T-cell (primary cell): ENCODE measurements at regions not wholly inside any gene's neighbourhood (a gene's known extent, or its start where the extent isn't known, plus 50 kb on each side); places are given as distances from the start of the nearest gene placed in this dataset.
A peak's percentile ranks its signal among the peaks of the same experiment; 100 is the strongest.
"Not testable (repeated sequence)": the region's sequence is repeated elsewhere in the genome, so short reads cannot be mapped to it uniquely, and the experiment has no call there.

Source experiments
- ATAC-seq, 4 experiments: fragments of 200-7000 bp in 3 of 4; fragments of 150-1000 bp in 1 of 4; cut with Tn5 transposase; replicated peaks in 1 of 4; 1 replicate in 3 of 4; 2 replicates in 1 of 4; pipeline ENCODE4 v1.10.0; 2021; ENCODE audit warnings: moderate library complexity in 3 of 4, mild to moderate bottlenecking in 2 of 4, moderate number of reproducible peaks in 1 of 4
- CTCF ChIA-PET, 2 donors: fragments of 300-600 bp; sonication (Branson Sonifier 250); formaldehyde crosslinking; loops; one replicate each; lab custom pipeline; 2022; ENCODE audit warnings: antibody characterized with exemption in 2 of 2; lab: Charles Lee
- POLR2A ChIA-PET, 2 donors: fragments of 300-600 bp; sonication (Branson Sonifier 250); formaldehyde crosslinking; loops; one replicate each; lab custom pipeline; 2022; ENCODE audit warnings: antibody characterized with exemption in 2 of 2; lab: Charles Lee
- DNase-seq, 35 experiments: peaks; one replicate each; pipeline versions ENCODE4 v3.0.0 to v3.0.0-alpha.2; 2013 to 2023
- H3K27ac ChIP-seq: one replicate; pipeline ENCODE4 v1.5.1; 2013; ENCODE audit warnings: low read length
- H3K27me3 ChIP-seq, 2 experiments: replicated peaks in 1 of 2; 1 replicate in 1 of 2; 2 replicates in 1 of 2; pipeline versions ENCODE4 v1.6.1 to v1.7.0; 2013; ENCODE audit warnings: low read length in 1 of 2, mixed read lengths in 1 of 2; ENCODE audit not compliant: control insufficient read depth in 2 of 2, insufficient read depth in 2 of 2; ENCODE audit errors: extremely low read depth in 1 of 2
- H3K36me3 ChIP-seq, 2 donors: 1 replicate in 1 of 2; 2 replicates in 1 of 2; pipeline versions ENCODE4 v1.6.1 to v1.7.0; 2013; ENCODE audit warnings: low read length in 1 of 2; ENCODE audit not compliant: control insufficient read depth in 2 of 2, insufficient read depth in 1 of 2; ENCODE audit errors: extremely low read depth in 1 of 2
- H3K4me1 ChIP-seq, 2 experiments: 1 replicate in 1 of 2; 2 replicates in 1 of 2; pipeline versions ENCODE4 v1.6.1 to v1.7.0; 2013; ENCODE audit warnings: low read length in 2 of 2, mixed read lengths in 1 of 2; ENCODE audit not compliant: insufficient read depth in 2 of 2, control insufficient read depth in 1 of 2; ENCODE audit errors: extremely low read depth in 1 of 2
- H3K4me3 ChIP-seq, 2 donors: 1 replicate in 1 of 2; 2 replicates in 1 of 2; pipeline versions ENCODE4 v1.5.1 to v1.7.0; 2013; ENCODE audit warnings: mild to moderate bottlenecking in 2 of 2, low read length in 1 of 2, moderate library complexity in 1 of 2; ENCODE audit not compliant: control insufficient read depth in 1 of 2; ENCODE audit errors: extremely low read depth in 1 of 2
- H3K9me3 ChIP-seq: 2 replicates; pipeline ENCODE4 v1.7.0; 2013
- H3K27ac Mint-ChIP-seq, 2 donors: one replicate each; pipeline ENCODE4 v1.8.0; 2020 to 2021; ENCODE audit warnings: mild to moderate bottlenecking in 2 of 2, mixed read lengths in 2 of 2
- H3K27me3 Mint-ChIP-seq, 2 donors: one replicate each; pipeline ENCODE4 v1.8.0; 2021 to 2022; ENCODE audit warnings: mixed read lengths in 2 of 2
- H3K36me3 Mint-ChIP-seq: one replicate; pipeline ENCODE4 v1.8.0; 2021; ENCODE audit warnings: mixed read lengths
- H3K4me1 Mint-ChIP-seq, 3 donors: one replicate each; pipeline ENCODE4 v1.8.0; 2020 to 2022; ENCODE audit warnings: mixed read lengths in 3 of 3, mild to moderate bottlenecking in 1 of 3
- H3K4me3 Mint-ChIP-seq, 3 donors: one replicate each; pipeline ENCODE4 v1.8.0; 2020 to 2022; ENCODE audit warnings: mild to moderate bottlenecking in 3 of 3, mixed read lengths in 3 of 3, moderate library complexity in 3 of 3
- H3K9me3 Mint-ChIP-seq, 3 donors: one replicate each; pipeline ENCODE4 v1.8.0; 2020 to 2022; ENCODE audit warnings: mixed read lengths in 3 of 3
- WGBS: methylation state at CpG from one replicate; pipeline ENCODE4 v1.1.5; 2013; ENCODE audit warnings: missing lambda C conversion rate; ENCODE audit not compliant: insufficient coverage; 5-methylcytosine and 5-hydroxymethylcytosine counted together

- Histone ChIP-seq H3K27ac (no peak overlapping the region), H3K4me1 (no peaks in the 10 kb centered on the region), H3K36me3 (no peaks in the 10 kb centered on the region), H3K9me3 (no peaks in the 10 kb centered on the region), H3K4me3 (no peak overlapping the region), H3K27me3 (no peaks in the 10 kb centered on the region)
- no peak overlapping the region for H3K27ac Mint-ChIP-seq
- H3K27me3 Mint-ChIP-seq: peaks cover 3 to 20% of the 10 kb centered on the region in 2 donors
- ChIA-PET CTCF (no interaction called here), POLR2A (no interaction called here)
- no peak for DNase-seq
- no peak for ATAC-seq
- H3K4me3 Mint-ChIP-seq: no peak overlapping the region
- no peaks in the 10 kb centered on the region for H3K4me1 Mint-ChIP-seq
- no peaks in the 10 kb centered on the region for H3K9me3 Mint-ChIP-seq
- WGBS: 39% methylated on average over 2 of the region's 2 CpGs
- H3K36me3 Mint-ChIP-seq: no peaks in the 10 kb centered on the region
Measured at GRCh38 chrX:151042842-151043241, 59.7 kb downstream of the HMGB3 start.

- ATAC-seq: not testable (repeated sequence)
Measured at GRCh38 chrX:151066373-151066772, 83.2 kb downstream of the HMGB3 start.

GRCh38 chrX:151073767-151074166, 90.6 kb downstream of the HMGB3 start:
- Mint-ChIP-seq H3K4me3 (no peak overlapping the region), H3K27me3 (peaks cover 6 to 14% of the 10 kb centered on the region in 2 donors), H3K9me3 (no peaks in the 10 kb centered on the region), H3K4me1 (no peaks in the 10 kb centered on the region), H3K36me3 (no peaks in the 10 kb centered on the region), H3K27ac (no peak overlapping the region)
- peaks cover 0 to 3% of the 10 kb centered on the region in 2 experiments for H3K27me3 ChIP-seq
- ATAC-seq (no peak), DNase-seq (no peak)
- no peaks in the 10 kb centered on the region for H3K4me1 ChIP-seq
- no peak overlapping the region for H3K4me3 ChIP-seq
- WGBS: 100% methylated on average over 1 of the region's 12 CpGs
- CTCF ChIA-PET: no interaction called here
- H3K9me3 ChIP-seq: no peaks in the 10 kb centered on the region
- H3K27ac ChIP-seq: no peak overlapping the region
- POLR2A ChIA-PET: no interaction called here
- no peaks in the 10 kb centered on the region for H3K36me3 ChIP-seq

More at GRCh38 chrX:151066373-151066772, 83.2 kb downstream of the HMGB3 start:
- H3K4me3 ChIP-seq, H3K27ac Mint-ChIP-seq, CTCF ChIA-PET, H3K4me1 ChIP-seq, H3K4me1 Mint-ChIP-seq, POLR2A ChIA-PET, H3K27ac ChIP-seq, H3K36me3 ChIP-seq, H3K36me3 Mint-ChIP-seq, H3K27me3 ChIP-seq, H3K9me3 Mint-ChIP-seq, H3K4me3 Mint-ChIP-seq, H3K9me3 ChIP-seq, DNase-seq: not testable (repeated sequence)
- peaks cover 2 to 29% of the 10 kb centered on the region in 2 donors for H3K27me3 Mint-ChIP-seq
- no CpG with 5 or more reads among the region's 3 CpGs for WGBS

GRCh38 chrX:151081016-151081415, 95.4 kb upstream of the GPR50 start:
- no peak overlapping the region for H3K27ac Mint-ChIP-seq
- H3K27me3 ChIP-seq: peaks cover 0 to 22% of the 10 kb centered on the region in 2 experiments
- H3K36me3 Mint-ChIP-seq: no peaks in the 10 kb centered on the region
- no peak for ATAC-seq
- WGBS: 96% methylated on average over 9 of the region's 9 CpGs
- H3K4me1 Mint-ChIP-seq: peaks cover 2 to 5% (median 3%) of the 10 kb centered on the region in 3 donors
- no peak overlapping the region for H3K4me3 ChIP-seq
- H3K9me3 ChIP-seq: no peaks in the 10 kb centered on the region
- ChIA-PET POLR2A (no interaction called here), CTCF (interaction anchor here (1.2 to 2.6 kb wide), 3 partner anchors 307 to 309 kb away, joined by 4 to 23 read pairs (median 17); no protein-coding TSS in a partner anchor)
- H3K27ac ChIP-seq: no peak overlapping the region
- peaks cover 25 to 26% of the 10 kb centered on the region in 2 donors for H3K27me3 Mint-ChIP-seq
- DNase-seq: no peak
- H3K4me3 Mint-ChIP-seq: no peak overlapping the region
- H3K36me3 ChIP-seq: no peaks in the 10 kb centered on the region
- H3K4me1 ChIP-seq: peaks cover 0 to 8% of the 10 kb centered on the region in 2 experiments
- H3K9me3 Mint-ChIP-seq: no peaks in the 10 kb centered on the region

- CTCF ChIA-PET: interaction anchor here (0.8 to 2.6 kb wide), 4 partner anchors 21 to 311 kb away, joined by 4 to 23 read pairs (median 10); no protein-coding TSS in a partner anchor
- H3K4me1 Mint-ChIP-seq: peaks cover 2 to 5% (median 3%) of the 10 kb centered on the region in 3 donors
- H3K27ac Mint-ChIP-seq: no peak overlapping the region
- peaks cover 25 to 26% of the 10 kb centered on the region in 2 donors for H3K27me3 Mint-ChIP-seq
- Histone ChIP-seq H3K4me3 (peak overlapping the region in 1 of 2 donors; percentile 32), H3K9me3 (no peaks in the 10 kb centered on the region), H3K27me3 (peaks cover 0 to 19% of the 10 kb centered on the region in 2 experiments), H3K4me1 (peaks cover 0 to 8% of the 10 kb centered on the region in 2 experiments), H3K27ac (no peak overlapping the region), H3K36me3 (no peaks in the 10 kb centered on the region)
- ATAC-seq (peak; percentile 72 to 90 (median 81)), DNase-seq (peak in 34 of 35 experiments; percentile 1 to 63 (median 38))
- POLR2A ChIA-PET: no interaction called here
- no peaks in the 10 kb centered on the region for H3K36me3 Mint-ChIP-seq
- 11% methylated on average over 16 of the region's 41 CpGs for WGBS
- H3K4me3 Mint-ChIP-seq: peak overlapping the region in 1 of 3 donors; percentile 53
- no peaks in the 10 kb centered on the region for H3K9me3 Mint-ChIP-seq
Measured at GRCh38 chrX:151082077-151082948, 94.1 kb upstream of the GPR50 start.

GRCh38 chrX:151084454-151084853, 91.9 kb upstream of the GPR50 start:
- H3K9me3 Mint-ChIP-seq: no peaks in the 10 kb centered on the region
- Histone ChIP-seq H3K27me3 (peaks cover 0 to 19% of the 10 kb centered on the region in 2 experiments), H3K27ac (no peak overlapping the region), H3K4me1 (peaks cover 0 to 8% of the 10 kb centered on the region in 2 experiments), H3K36me3 (no peaks in the 10 kb centered on the region), H3K9me3 (no peaks in the 10 kb centered on the region), H3K4me3 (no peak overlapping the region)
- peaks cover 2 to 5% (median 3%) of the 10 kb centered on the region in 3 donors for H3K4me1 Mint-ChIP-seq
- CTCF ChIA-PET: no interaction called here
- H3K27me3 Mint-ChIP-seq: peaks cover 22 to 24% of the 10 kb centered on the region in 2 donors
- ATAC-seq: no peak
- POLR2A ChIA-PET: no interaction called here
- H3K27ac Mint-ChIP-seq: no peak overlapping the region
- H3K36me3 Mint-ChIP-seq: no peaks in the 10 kb centered on the region
- WGBS: 50% methylated on average over 1 of the region's 1 CpG
- no peak overlapping the region for H3K4me3 Mint-ChIP-seq
- no peak for DNase-seq
